ENCODE measurements at regions not wholly inside any gene's neighbourhood (a gene's known extent, or its start where the extent isn't known, plus 50 kb on each side); places are given as distances from the start of the nearest gene placed in this dataset.

GRCh38 chrX:39261446-39262147, 460.3 kb downstream of the MID1IP1 start:
- no peak for TF ChIP-seq POLR2A (IDR thresholded peaks at IDR 0.05)
- peak in 4 of 6 experiments; percentile 19 to 51 (median 44) for TF ChIP-seq CTCF (IDR thresholded peaks at IDR 0.05)

Measured in thyroid gland (tissue), 4 donors.